ENCODE measurements at regions not wholly inside any gene's neighbourhood (a gene's known extent, or its start where the extent isn't known, plus 50 kb on each side); places are given as distances from the start of the nearest gene placed in this dataset.

DNA sequence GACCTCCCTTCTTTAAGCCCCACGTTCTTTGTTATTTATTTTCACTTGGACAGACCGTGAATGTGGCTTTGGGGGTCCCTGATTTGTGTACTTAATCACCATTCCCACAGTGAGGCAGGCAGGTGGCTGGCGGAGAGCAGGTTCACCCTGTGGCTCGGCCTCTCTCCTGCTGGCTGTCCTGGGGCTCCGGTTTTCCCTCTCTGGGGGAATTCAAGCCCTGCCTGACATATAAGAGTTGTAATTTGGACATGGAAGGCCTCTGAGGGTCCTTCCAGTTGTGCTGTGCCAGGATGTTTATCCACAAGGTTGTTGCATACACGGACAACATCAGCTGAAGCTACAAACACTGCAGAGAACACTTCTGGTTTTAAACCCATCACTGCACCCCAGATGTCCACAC, 824.5 kb downstream of the TBC1D22A start:
- Histone ChIP-seq H3K4me1 (ENCODE audit: insufficient read depth, low read length, poor library complexity, severe bottlenecking) (no peaks in the 10 kb centered on the region), H3K27me3 (ENCODE audit: insufficient read depth, low read length, poor library complexity, severe bottlenecking) (no peaks in the 10 kb centered on the region), H2AFZ (ENCODE audit: low read length) (no peak overlapping the region), H3K9ac (ENCODE audit: low read depth, low read length, poor library complexity, severe bottlenecking) (no peak overlapping the region), H3K9me2 (replicated peaks; ENCODE audit: low read depth, low read length) (no peaks in the 10 kb centered on the region), H3K4me2 (ENCODE audit: low read depth, low read length, poor library complexity, severe bottlenecking) (no peak overlapping the region), H3F3A (ENCODE audit: low read depth) (no peaks in the 10 kb centered on the region), H3K9me3 (ENCODE audit: insufficient read depth, low read depth, low read length) (peaks cover 8% of the 10 kb centered on the region; the same call in 1 of the 2 replicates), H4K20me1 (ENCODE audit: insufficient read depth, low read length, poor library complexity, severe bottlenecking) (no peaks in the 10 kb centered on the region), H3K36me3 (ENCODE audit: insufficient read depth, low read length) (no peaks in the 10 kb centered on the region), H3K79me2 (ENCODE audit: insufficient read depth, low read length) (no peaks in the 10 kb centered on the region), H3K4me3 (ENCODE audit: low read length, poor library complexity, severe bottlenecking) (no peak overlapping the region)
- TF ChIP-seq, protein P1, sequence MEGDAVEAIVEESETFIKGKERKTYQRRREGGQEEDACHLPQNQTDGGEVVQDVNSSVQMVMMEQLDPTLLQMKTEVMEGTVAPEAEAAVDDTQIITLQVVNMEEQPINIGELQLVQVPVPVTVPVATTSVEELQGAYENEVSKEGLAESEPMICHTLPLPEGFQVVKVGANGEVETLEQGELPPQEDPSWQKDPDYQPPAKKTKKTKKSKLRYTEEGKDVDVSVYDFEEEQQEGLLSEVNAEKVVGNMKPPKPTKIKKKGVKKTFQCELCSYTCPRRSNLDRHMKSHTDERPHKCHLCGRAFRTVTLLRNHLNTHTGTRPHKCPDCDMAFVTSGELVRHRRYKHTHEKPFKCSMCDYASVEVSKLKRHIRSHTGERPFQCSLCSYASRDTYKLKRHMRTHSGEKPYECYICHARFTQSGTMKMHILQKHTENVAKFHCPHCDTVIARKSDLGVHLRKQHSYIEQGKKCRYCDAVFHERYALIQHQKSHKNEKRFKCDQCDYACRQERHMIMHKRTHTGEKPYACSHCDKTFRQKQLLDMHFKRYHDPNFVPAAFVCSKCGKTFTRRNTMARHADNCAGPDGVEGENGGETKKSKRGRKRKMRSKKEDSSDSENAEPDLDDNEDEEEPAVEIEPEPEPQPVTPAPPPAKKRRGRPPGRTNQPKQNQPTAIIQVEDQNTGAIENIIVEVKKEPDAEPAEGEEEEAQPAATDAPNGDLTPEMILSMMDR (conservative IDR thresholded peaks at IDR 0.05; ENCODE audit: low read length): no peak
- TF ChIP-seq EZH2phosphoT487 (IDR thresholded peaks at IDR 0.05; ENCODE audit: borderline replicate concordance): no peak

DNA sequence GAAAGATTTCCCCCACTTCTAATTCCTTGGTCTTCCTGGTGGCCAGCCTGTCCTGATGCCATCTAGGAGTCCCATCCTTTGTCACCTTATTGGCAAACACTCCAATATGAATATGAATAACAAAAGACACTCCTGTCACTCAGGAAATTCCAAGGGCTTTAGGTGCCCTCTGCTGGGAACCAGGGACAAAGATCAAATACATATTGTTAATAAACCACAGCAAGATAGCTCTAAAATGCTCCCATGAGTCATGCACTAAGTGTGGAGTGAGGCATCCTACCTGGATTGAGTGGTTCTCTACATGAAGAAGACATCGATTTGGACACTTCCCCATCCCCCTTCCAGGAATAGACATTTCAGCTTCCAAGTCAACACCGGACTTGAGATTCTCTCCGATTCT, 823.6 kb downstream of the TBC1D22A start:
- H3K4me1 ChIP-seq (ENCODE audit: insufficient read depth, low read length, poor library complexity, severe bottlenecking): no peaks in the 10 kb centered on the region
- no peaks in the 10 kb centered on the region for H3K9me2 ChIP-seq (replicated peaks; ENCODE audit: low read depth, low read length)
- TF ChIP-seq, protein P1 (conservative IDR thresholded peaks at IDR 0.05; ENCODE audit: low read length): no peak
- TF ChIP-seq EZH2phosphoT487 (IDR thresholded peaks at IDR 0.05; ENCODE audit: borderline replicate concordance): no peak
- H3K36me3 ChIP-seq (ENCODE audit: insufficient read depth, low read length): no peaks in the 10 kb centered on the region
- H3K4me2 ChIP-seq (ENCODE audit: low read depth, low read length, poor library complexity, severe bottlenecking): no peak overlapping the region
- H3K4me3 ChIP-seq (ENCODE audit: low read length, poor library complexity, severe bottlenecking): no peak overlapping the region
- H3K79me2 ChIP-seq (ENCODE audit: insufficient read depth, low read length): no peaks in the 10 kb centered on the region
- no peak overlapping the region for H3K9ac ChIP-seq (ENCODE audit: low read depth, low read length, poor library complexity, severe bottlenecking)
- no peak overlapping the region for H2AFZ ChIP-seq (ENCODE audit: low read length)
- no peaks in the 10 kb centered on the region for H3K27me3 ChIP-seq (ENCODE audit: insufficient read depth, low read length, poor library complexity, severe bottlenecking)
- no peaks in the 10 kb centered on the region for H3F3A ChIP-seq (ENCODE audit: low read depth)
- no peaks in the 10 kb centered on the region for H4K20me1 ChIP-seq (ENCODE audit: insufficient read depth, low read length, poor library complexity, severe bottlenecking)
- peaks cover 8% of the 10 kb centered on the region; the same call in 1 of the 2 replicates for H3K9me3 ChIP-seq (ENCODE audit: insufficient read depth, low read depth, low read length)

DNA sequence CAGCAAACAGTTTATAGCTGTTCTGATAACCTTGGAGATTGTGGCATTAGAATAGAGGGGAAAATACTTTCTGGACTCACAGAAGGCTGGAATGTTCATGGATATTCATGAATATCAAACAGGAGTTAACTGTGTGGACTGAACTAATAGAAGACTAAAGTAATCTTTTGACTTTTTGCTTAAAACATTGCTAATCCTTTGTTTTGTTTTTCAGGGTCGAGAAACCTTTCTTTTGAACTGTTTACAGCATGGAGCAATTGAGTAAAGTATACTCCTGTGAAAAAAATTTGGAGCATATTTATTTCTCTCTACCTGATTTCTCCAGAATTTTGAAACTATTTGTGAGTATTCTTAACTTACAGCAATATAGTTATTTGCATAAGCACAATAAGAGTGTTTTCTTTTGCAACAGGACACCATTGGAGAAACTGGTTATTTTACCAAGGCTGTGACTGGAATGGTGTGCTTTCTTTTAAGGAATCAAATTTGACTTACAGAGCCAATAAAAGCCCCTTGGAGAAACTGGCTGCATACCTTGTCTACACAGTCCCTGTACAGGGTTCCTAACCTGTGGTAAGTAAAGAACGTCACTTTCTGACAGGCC, 821.6 kb downstream of the TBC1D22A start:
- TF ChIP-seq EZH2phosphoT487 (IDR thresholded peaks at IDR 0.05; ENCODE audit: borderline replicate concordance): no peak
- TF ChIP-seq, protein P1 (conservative IDR thresholded peaks at IDR 0.05; ENCODE audit: low read length): no peak
- H3K9me2 ChIP-seq (replicated peaks; ENCODE audit: low read depth, low read length): no peaks in the 10 kb centered on the region
- no peaks in the 10 kb centered on the region for H3F3A ChIP-seq (ENCODE audit: low read depth)
- H2AFZ ChIP-seq (ENCODE audit: low read length): no peak overlapping the region
- H3K27me3 ChIP-seq (ENCODE audit: insufficient read depth, low read length, poor library complexity, severe bottlenecking): no peaks in the 10 kb centered on the region
- H3K36me3 ChIP-seq (ENCODE audit: insufficient read depth, low read length): no peaks in the 10 kb centered on the region
- H3K79me2 ChIP-seq (ENCODE audit: insufficient read depth, low read length): no peaks in the 10 kb centered on the region
- peaks cover 8% of the 10 kb centered on the region; the same call in 1 of the 2 replicates for H3K9me3 ChIP-seq (ENCODE audit: insufficient read depth, low read depth, low read length)
- no peak overlapping the region for H3K4me3 ChIP-seq (ENCODE audit: low read length, poor library complexity, severe bottlenecking)
- no peaks in the 10 kb centered on the region for H4K20me1 ChIP-seq (ENCODE audit: insufficient read depth, low read length, poor library complexity, severe bottlenecking)
- no peak overlapping the region for H3K9ac ChIP-seq (ENCODE audit: low read depth, low read length, poor library complexity, severe bottlenecking)
- no peaks in the 10 kb centered on the region for H3K4me1 ChIP-seq (ENCODE audit: insufficient read depth, low read length, poor library complexity, severe bottlenecking)
- no peak overlapping the region for H3K4me2 ChIP-seq (ENCODE audit: low read depth, low read length, poor library complexity, severe bottlenecking)
